DOHH2 (cell line): ENCODE measurements at regions not wholly inside any gene's neighbourhood (a gene's known extent, or its start where the extent isn't known, plus 50 kb on each side); places are given as distances from the start of the nearest gene placed in this dataset.

Source experiments
- EZH2phosphoT487 ChIP-seq: fragments of 200-600 bp; sonication (generic); IDR thresholded peaks from 2 replicates; pipeline ENCODE4 v1.6.1; 2017; ENCODE audit warnings: borderline replicate concordance, mild to moderate bottlenecking, antibody characterized with exemption, low read length, moderate library complexity, mixed read lengths
- TF ChIP-seq, protein P1 (sequence below): fragments of 200-600 bp; sonication (generic); IDR thresholded peaks from one replicate; pipeline ENCODE4 v1.5.1; 2014; ENCODE audit warnings: antibody characterized with exemption, mild to moderate bottlenecking, low read depth, low read length; ENCODE audit not compliant: poor library complexity, severe bottlenecking

DNA sequence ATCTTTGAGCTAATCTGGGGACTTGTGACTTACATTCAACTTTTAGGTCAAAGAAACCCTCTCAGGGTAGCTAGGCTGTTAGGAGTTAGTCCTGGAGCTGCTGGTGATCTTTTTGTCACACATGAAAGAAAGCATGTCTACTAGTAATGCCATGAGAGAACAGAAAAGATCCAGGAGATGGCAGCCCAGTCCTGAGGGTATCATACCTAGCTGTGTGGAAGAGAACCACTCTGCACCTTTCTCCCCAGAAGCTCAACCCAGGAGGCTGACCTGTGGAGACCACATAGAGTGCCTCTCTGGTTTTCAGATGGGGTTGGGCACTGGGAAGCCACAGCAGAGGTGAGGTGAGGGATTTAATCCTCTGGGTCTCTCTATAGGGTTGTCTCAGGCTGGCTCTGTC, 460.2 kb upstream of the UBE2E3 start:
- TF ChIP-seq, protein P1, sequence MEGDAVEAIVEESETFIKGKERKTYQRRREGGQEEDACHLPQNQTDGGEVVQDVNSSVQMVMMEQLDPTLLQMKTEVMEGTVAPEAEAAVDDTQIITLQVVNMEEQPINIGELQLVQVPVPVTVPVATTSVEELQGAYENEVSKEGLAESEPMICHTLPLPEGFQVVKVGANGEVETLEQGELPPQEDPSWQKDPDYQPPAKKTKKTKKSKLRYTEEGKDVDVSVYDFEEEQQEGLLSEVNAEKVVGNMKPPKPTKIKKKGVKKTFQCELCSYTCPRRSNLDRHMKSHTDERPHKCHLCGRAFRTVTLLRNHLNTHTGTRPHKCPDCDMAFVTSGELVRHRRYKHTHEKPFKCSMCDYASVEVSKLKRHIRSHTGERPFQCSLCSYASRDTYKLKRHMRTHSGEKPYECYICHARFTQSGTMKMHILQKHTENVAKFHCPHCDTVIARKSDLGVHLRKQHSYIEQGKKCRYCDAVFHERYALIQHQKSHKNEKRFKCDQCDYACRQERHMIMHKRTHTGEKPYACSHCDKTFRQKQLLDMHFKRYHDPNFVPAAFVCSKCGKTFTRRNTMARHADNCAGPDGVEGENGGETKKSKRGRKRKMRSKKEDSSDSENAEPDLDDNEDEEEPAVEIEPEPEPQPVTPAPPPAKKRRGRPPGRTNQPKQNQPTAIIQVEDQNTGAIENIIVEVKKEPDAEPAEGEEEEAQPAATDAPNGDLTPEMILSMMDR: no peak
- no peak for TF ChIP-seq EZH2phosphoT487
